HL-60 (cell line): ENCODE measurements at regions not wholly inside any gene's neighbourhood (a gene's known extent, or its start where the extent isn't known, plus 50 kb on each side); places are given as distances from the start of the nearest gene placed in this dataset.

Experiments
- GABPA ChIP-seq: IDR thresholded peaks from 2 replicates; pipeline ENCODE4 v1.6.1; 2012; ENCODE audit warnings: low read depth
- POLR2AphosphoS5 ChIP-seq: IDR thresholded peaks from 2 replicates; pipeline ENCODE4 v1.6.1; 2012; ENCODE audit warnings: low read depth
- SPI1 ChIP-seq: IDR thresholded peaks from 2 replicates; pipeline ENCODE4 v1.6.1; 2012; ENCODE audit warnings: low read depth, mild to moderate bottlenecking, borderline replicate concordance
- TF ChIP-seq, protein P1 (sequence below): IDR thresholded peaks from one replicate; pipeline ENCODE4 v1.5.1; 2011; ENCODE audit warnings: low read length, control low read depth, inconsistent platforms; ENCODE audit not compliant: insufficient read depth
- TF ChIP-seq, protein P2 (sequence below): IDR thresholded peaks from 2 replicates; pipeline ENCODE4 v1.6.1; 2012; ENCODE audit warnings: low read depth; ENCODE audit not compliant: insufficient replicate concordance

DNA sequence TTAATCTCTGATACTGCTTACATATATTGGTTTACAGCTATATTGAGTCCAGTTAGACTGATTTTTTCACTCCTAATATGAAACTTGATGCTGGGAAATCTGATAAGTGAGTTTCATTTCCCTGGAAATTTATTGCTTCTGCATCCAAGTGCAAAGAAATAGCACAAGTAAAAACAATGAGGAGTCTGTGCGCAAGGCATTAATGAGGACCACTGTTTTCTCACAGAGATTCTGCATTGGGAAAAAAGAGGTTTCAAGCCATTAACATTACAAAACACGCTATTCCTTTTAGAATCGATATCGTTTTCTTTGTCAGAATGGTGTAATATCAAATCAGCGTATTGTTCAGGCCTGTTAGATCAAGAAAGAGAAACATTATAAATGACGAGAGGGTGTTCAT, 723.3 kb upstream of the ARRDC4 start:
- TF ChIP-seq POLR2AphosphoS5, result no peak
- TF ChIP-seq, protein P1, sequence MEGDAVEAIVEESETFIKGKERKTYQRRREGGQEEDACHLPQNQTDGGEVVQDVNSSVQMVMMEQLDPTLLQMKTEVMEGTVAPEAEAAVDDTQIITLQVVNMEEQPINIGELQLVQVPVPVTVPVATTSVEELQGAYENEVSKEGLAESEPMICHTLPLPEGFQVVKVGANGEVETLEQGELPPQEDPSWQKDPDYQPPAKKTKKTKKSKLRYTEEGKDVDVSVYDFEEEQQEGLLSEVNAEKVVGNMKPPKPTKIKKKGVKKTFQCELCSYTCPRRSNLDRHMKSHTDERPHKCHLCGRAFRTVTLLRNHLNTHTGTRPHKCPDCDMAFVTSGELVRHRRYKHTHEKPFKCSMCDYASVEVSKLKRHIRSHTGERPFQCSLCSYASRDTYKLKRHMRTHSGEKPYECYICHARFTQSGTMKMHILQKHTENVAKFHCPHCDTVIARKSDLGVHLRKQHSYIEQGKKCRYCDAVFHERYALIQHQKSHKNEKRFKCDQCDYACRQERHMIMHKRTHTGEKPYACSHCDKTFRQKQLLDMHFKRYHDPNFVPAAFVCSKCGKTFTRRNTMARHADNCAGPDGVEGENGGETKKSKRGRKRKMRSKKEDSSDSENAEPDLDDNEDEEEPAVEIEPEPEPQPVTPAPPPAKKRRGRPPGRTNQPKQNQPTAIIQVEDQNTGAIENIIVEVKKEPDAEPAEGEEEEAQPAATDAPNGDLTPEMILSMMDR, result no peak
- no peak for TF ChIP-seq SPI1
- TF ChIP-seq, protein P2, sequence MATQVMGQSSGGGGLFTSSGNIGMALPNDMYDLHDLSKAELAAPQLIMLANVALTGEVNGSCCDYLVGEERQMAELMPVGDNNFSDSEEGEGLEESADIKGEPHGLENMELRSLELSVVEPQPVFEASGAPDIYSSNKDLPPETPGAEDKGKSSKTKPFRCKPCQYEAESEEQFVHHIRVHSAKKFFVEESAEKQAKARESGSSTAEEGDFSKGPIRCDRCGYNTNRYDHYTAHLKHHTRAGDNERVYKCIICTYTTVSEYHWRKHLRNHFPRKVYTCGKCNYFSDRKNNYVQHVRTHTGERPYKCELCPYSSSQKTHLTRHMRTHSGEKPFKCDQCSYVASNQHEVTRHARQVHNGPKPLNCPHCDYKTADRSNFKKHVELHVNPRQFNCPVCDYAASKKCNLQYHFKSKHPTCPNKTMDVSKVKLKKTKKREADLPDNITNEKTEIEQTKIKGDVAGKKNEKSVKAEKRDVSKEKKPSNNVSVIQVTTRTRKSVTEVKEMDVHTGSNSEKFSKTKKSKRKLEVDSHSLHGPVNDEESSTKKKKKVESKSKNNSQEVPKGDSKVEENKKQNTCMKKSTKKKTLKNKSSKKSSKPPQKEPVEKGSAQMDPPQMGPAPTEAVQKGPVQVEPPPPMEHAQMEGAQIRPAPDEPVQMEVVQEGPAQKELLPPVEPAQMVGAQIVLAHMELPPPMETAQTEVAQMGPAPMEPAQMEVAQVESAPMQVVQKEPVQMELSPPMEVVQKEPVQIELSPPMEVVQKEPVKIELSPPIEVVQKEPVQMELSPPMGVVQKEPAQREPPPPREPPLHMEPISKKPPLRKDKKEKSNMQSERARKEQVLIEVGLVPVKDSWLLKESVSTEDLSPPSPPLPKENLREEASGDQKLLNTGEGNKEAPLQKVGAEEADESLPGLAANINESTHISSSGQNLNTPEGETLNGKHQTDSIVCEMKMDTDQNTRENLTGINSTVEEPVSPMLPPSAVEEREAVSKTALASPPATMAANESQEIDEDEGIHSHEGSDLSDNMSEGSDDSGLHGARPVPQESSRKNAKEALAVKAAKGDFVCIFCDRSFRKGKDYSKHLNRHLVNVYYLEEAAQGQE, result no peak
- no peak for TF ChIP-seq GABPA
